ENCODE measurements at regions not wholly inside any gene's neighbourhood (a gene's known extent, or its start where the extent isn't known, plus 50 kb on each side); places are given as distances from the start of the nearest gene placed in this dataset.

GRCh38 chr16:50428742-50429141 lies 60.0 kb upstream of the BRD7 start:
- no peak overlapping the region for H3K9ac ChIP-seq (ENCODE audit: control insufficient read depth, insufficient read depth, low read length)
- no peak overlapping the region for H2AFZ ChIP-seq (ENCODE audit: control insufficient read depth, low read depth, low read length)
- H3K4me2 ChIP-seq (ENCODE audit: control insufficient read depth, insufficient read depth): no peak overlapping the region
- no peaks in the 10 kb centered on the region for H3K9me3 ChIP-seq (replicated peaks; ENCODE audit: control insufficient read depth, insufficient read depth, low read length)
- no peaks in the 10 kb centered on the region; a peak in 1 of 4 replicates for H3K27me3 ChIP-seq (replicated peaks in 1 of 2; ENCODE audit: control insufficient read depth in 2 of 2, insufficient read depth in 2 of 2, low read length in 1 of 2)
- no peaks in the 10 kb centered on the region for H4K20me1 ChIP-seq (ENCODE audit: control insufficient read depth, insufficient read depth)
- TF ChIP-seq IRF4 (IDR thresholded peaks at IDR 0.05; ENCODE audit: low read depth, low read length) (no peak), FOXK2 (IDR thresholded peaks at IDR 0.05) (no peak), MTA2 (IDR thresholded peaks at IDR 0.05; ENCODE audit: low read depth) (no peak), RUNX3 (IDR thresholded peaks at IDR 0.05; ENCODE audit: low read length) (no peak), SP1 (IDR thresholded peaks at IDR 0.05; ENCODE audit: low read depth, low read length) (no peak), SRF (IDR thresholded peaks at IDR 0.05; ENCODE audit: low read depth in 2 of 2, low read length in 2 of 2) (no peak), SUPT20H (IDR thresholded peaks at IDR 0.05; ENCODE audit: borderline replicate concordance, control insufficient read depth, low read depth, low read length) (no peak), BMI1 (IDR thresholded peaks at IDR 0.05; ENCODE audit: borderline replicate concordance) (no peak), KAT2A (conservative IDR thresholded peaks at IDR 0.05; ENCODE audit: control insufficient read depth, low read depth, low read length) (no peak), CHD1 (IDR thresholded peaks at IDR 0.05; ENCODE audit: low read depth, low read length) (no peak)
- TF ChIP-seq, protein P1, sequence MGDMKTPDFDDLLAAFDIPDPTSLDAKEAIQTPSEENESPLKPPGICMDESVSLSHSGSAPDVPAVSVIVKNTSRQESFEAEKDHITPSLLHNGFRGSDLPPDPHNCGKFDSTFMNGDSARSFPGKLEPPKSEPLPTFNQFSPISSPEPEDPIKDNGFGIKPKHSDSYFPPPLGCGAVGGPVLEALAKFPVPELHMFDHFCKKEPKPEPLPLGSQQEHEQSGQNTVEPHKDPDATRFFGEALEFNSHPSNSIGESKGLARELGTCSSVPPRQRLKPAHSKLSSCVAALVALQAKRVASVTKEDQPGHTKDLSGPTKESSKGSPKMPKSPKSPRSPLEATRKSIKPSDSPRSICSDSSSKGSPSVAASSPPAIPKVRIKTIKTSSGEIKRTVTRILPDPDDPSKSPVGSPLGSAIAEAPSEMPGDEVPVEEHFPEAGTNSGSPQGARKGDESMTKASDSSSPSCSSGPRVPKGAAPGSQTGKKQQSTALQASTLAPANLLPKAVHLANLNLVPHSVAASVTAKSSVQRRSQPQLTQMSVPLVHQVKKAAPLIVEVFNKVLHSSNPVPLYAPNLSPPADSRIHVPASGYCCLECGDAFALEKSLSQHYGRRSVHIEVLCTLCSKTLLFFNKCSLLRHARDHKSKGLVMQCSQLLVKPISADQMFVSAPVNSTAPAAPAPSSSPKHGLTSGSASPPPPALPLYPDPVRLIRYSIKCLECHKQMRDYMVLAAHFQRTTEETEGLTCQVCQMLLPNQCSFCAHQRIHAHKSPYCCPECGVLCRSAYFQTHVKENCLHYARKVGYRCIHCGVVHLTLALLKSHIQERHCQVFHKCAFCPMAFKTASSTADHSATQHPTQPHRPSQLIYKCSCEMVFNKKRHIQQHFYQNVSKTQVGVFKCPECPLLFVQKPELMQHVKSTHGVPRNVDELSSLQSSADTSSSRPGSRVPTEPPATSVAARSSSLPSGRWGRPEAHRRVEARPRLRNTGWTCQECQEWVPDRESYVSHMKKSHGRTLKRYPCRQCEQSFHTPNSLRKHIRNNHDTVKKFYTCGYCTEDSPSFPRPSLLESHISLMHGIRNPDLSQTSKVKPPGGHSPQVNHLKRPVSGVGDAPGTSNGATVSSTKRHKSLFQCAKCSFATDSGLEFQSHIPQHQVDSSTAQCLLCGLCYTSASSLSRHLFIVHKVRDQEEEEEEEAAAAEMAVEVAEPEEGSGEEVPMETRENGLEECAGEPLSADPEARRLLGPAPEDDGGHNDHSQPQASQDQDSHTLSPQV (IDR thresholded peaks at IDR 0.05): no peak
- SMC1A ChIA-PET (ENCODE audit: uncharacterized antibody, unreplicated experiment): no interaction called here
- no peak for ATAC-seq
- in situ Hi-C loops (cut with MboI): no loop called here
- POLR2A ChIA-PET: no interaction called here
- intact Hi-C loops (cut with micrococcal nuclease; ENCODE audit: unreplicated experiment): no loop called here
- no peak for FAIRE-seq
- H3K79me2 ChIP-seq (ENCODE audit: control insufficient read depth, insufficient read depth, low read length): no peaks in the 10 kb centered on the region
- CTCF ChIA-PET: no interaction called here
- H3K4me3 ChIP-seq: no peak overlapping the region
- DNase-seq (ENCODE audit: low read depth, low spot score): no peak
- RAD21 ChIA-PET (ENCODE audit: unreplicated experiment): no interaction called here
- no TSS peak for BruUV-seq (replicated peaks)
- no peaks in the 10 kb centered on the region for H3K4me1 ChIP-seq (ENCODE audit: control insufficient read depth, insufficient read depth, low read length)
- H3K36me3 ChIP-seq (ENCODE audit: control insufficient read depth in 2 of 2, insufficient read depth in 2 of 2, low read length in 1 of 2): no peaks in the 10 kb centered on the region
- H3K27ac ChIP-seq (ENCODE audit: control insufficient read depth, insufficient read depth): no peak overlapping the region
